GM10266 (cell line): ENCODE measurements at regions not wholly inside any gene's neighbourhood (a gene's known extent, or its start where the extent isn't known, plus 50 kb on each side); places are given as distances from the start of the nearest gene placed in this dataset.

Experiments
- DNase-seq: peaks from one replicate; pipeline ENCODE4 v3.0.0; 2012; ENCODE audit errors: extremely low spot score
- TF ChIP-seq, protein P1 (sequence below): IDR thresholded peaks from 2 replicates; pipeline ENCODE4 v1.5.1; 2012; ENCODE audit warnings: mild to moderate bottlenecking, low read depth; ENCODE audit not compliant: control insufficient read depth, insufficient read depth; ENCODE audit errors: missing control alignments

DNA sequence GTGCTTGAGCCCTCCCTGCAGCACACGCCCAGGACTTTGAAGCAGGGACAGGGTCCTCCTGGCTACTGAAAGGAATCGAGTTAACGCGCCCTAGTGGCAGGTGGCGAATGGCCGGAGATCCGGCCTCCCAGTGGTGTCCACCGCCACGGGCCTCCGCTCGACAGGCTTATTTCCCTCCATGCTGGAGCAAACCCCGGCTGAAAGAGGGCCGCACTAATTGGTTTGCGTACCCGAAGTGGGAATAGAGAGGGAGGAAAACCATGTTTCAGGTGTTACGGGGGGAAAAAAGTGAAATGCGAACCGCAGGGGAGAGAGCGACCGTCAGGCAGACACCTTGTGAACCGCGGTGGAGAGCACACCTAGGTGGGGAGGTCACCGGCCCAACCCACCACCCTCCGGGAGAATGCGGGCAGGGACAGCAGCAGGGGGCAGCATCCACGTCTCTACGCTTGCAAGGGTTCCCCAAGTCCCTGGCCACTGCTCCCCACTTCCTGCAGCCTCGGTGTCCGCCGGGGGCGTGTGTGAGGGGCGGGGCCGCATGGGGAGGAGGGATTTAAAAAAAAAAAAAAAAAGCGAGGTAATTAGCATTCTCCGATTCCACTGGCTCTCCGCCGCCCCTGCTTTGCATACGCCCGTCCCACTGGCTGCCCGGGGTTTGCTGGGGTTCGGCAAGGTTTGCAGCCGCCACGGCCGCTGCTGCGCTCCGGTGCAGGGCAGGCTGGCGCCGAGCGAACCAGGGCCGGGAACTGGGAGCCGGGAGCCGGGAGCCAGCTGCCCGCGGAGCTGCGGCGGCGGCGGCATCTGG, 224.6 kb upstream of the CRY1 start:
- peak; percentile 55 for DNase-seq

DNA sequence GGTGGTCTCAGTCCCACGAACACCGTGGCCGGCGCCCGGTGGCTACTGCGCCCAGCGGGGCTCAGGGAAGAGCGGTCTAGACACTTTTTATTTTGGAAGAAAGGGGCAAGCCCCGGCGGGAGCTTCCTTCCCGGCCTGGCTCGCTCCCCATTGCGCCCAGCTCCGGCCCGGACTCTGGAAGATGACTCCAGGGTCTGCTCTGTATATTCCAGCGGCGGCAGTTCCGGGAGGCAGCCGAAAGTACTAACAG, 225.1 kb upstream of the CRY1 start:
- TF ChIP-seq, protein P1, sequence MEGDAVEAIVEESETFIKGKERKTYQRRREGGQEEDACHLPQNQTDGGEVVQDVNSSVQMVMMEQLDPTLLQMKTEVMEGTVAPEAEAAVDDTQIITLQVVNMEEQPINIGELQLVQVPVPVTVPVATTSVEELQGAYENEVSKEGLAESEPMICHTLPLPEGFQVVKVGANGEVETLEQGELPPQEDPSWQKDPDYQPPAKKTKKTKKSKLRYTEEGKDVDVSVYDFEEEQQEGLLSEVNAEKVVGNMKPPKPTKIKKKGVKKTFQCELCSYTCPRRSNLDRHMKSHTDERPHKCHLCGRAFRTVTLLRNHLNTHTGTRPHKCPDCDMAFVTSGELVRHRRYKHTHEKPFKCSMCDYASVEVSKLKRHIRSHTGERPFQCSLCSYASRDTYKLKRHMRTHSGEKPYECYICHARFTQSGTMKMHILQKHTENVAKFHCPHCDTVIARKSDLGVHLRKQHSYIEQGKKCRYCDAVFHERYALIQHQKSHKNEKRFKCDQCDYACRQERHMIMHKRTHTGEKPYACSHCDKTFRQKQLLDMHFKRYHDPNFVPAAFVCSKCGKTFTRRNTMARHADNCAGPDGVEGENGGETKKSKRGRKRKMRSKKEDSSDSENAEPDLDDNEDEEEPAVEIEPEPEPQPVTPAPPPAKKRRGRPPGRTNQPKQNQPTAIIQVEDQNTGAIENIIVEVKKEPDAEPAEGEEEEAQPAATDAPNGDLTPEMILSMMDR = no peak
- no peak for DNase-seq

More for the DNA sequence above, 224.6 kb upstream of the CRY1 start:
- TF ChIP-seq, protein P1 = peak; percentile 9

DNA sequence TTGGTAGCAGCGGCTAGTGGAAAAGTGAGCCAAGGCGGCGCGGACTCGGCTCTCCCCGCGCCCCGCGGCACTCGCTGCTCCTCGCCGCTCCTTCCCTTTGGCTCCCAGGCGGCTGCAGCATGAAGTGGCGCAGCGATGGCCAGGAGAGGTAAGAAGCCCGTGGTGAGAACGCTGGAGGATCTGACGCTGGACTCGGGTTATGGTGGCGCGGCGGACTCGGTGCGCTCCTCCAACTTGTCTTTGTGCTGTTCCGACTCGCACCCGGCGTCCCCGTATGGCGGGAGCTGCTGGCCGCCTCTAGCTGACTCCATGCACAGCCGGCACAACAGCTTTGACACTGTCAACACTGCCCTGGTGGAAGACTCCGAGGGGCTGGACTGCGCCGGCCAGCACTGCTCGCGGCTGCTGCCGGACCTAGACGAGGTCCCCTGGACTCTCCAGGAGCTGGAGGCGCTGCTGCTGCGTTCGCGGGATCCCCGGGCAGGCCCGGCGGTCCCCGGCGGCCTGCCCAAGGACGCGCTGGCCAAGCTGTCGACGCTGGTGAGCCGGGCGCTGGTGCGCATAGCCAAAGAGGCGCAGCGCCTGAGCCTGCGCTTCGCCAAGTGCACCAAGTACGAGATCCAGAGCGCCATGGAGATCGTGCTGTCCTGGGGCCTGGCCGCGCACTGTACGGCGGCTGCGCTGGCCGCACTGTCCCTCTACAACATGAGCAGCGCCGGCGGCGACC, 225.6 kb upstream of the CRY1 start:
- TF ChIP-seq, protein P1 = no peak
- DNase-seq = peak; percentile 32

DNA sequence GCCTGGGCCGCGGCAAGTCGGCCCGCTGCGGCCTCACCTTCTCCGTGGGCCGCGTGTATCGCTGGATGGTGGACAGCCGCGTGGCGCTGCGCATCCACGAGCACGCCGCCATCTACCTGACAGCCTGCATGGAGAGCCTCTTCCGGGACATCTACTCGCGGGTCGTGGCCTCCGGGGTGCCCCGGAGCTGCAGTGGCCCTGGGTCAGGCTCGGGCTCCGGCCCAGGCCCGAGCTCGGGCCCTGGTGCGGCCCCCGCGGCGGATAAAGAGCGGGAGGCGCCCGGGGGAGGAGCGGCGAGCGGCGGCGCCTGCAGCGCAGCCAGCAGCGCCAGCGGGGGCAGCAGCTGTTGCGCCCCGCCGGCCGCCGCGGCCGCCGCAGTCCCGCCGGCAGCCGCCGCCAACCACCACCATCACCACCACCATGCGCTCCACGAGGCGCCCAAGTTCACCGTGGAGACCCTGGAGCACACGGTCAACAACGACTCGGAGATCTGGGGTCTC, 226.2 kb upstream of the CRY1 start:
- TF ChIP-seq, protein P1 = no peak
- DNase-seq = no peak

DNA sequence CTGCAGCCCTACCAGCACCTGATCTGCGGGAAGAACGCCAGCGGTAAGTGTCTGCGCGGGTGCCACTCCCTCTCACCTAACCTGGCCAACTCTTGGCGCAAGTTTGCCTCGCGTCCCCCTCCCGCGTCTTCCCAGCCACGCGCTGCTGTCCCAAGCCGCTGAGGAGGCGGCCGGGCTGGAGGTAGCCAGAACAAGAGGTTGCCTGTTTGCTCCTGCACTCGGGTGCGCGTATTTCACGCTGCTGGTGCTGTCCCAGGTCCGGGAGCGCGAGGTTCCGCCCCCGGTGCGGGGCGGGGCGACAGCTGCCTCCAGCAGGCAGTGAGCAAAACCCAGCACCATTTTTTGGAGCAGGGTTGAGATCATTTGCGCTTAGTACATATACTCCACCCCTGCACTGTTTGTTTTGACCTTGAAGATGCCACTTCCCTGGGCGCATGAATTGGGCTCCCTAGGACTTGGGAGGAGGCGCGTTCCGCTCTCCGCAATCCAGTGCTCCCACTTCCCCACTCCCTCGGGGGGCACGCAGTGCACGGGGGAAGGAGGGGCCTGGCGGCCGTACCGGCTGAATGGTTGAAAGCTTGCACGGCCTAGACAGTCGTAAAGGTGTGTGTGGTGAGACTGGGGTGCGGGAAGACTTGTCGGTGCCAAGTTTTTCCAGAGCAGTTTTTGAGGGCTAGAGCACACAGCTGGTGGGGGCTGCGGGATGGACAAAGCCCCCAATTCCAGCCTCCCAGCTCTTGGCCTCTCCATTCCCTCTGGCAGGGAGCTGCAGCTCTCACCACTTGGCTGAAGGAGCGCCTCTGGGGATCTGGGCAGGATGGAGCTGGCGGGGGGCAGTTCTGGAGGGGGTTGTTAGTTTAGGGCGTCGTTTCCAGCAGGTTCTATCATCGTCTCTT, 226.9 kb upstream of the CRY1 start:
- TF ChIP-seq, protein P1 = no peak
- peak; percentile 29 for DNase-seq

DNA sequence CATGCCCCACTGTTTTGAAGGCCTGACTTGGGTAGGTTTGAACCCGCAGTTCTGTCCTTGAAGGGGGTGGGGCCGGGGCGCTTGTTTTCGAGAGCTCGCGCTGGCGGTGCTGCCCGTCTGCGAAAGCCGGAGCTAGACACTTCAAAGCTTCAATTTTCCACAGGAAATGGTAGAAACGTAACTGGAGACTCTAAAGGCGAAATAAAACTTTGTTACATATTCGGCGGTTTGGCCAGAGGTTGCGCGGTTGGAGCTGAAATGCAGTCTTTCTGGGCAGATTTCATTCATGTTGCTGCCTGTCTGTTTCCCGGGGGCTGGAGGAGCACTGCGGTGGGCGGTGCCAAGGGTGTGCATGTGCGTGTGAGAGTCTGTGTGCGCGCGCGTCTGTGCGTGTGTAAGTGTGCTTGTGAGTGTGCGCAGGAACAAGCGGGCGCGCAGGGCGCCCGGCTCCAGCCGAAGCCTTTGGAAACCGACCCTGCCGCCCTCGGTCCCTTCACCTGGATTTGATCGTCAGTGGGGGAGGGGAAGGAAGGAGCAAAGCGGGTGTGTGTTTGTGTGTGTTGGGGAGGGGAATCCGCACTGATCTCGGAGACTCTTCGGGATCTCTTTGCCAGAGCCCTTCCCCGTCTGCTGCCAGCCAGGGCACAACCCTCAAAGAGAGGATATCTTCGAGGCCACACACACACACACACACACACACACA, 227.7 kb upstream of the CRY1 start:
- DNase-seq = no peak
- TF ChIP-seq, protein P1 = no peak
